G401 (cell line): ENCODE measurements at regions not wholly inside any gene's neighbourhood (a gene's known extent, or its start where the extent isn't known, plus 50 kb on each side); places are given as distances from the start of the nearest gene placed in this dataset.

Experiments used
- DNase-seq: peaks from one replicate; pipeline ENCODE4 v3.0.0-alpha.2; 2015; ENCODE audit warnings: low spot score
- in situ Hi-C: cut with HindIII; loops from 2 replicates; pipeline ENCODE4 v1.10.0; 2016; ENCODE audit warnings: low sequenced_read_pairs, mixed read lengths

GRCh38 chr12:71014180-71014785, 93.7 kb upstream of the PTPRR start:
- peak; percentile 79 for DNase-seq
- in situ Hi-C loops = no loop called here

- DNase-seq = no peak
- in situ Hi-C loops = no loop called here
These were observed 90.7 kb upstream of the PTPRR start for GRCh38 chr12:71011261-71011660.

- in situ Hi-C loops = no loop called here
- no peak for DNase-seq
These were observed 89.6 kb upstream of the PTPRR start for GRCh38 chr12:71010143-71010479.

GRCh38 chr12:71009430-71010142, 89.0 kb upstream of the PTPRR start:
- in situ Hi-C loops = no loop called here
- DNase-seq = no peak

- no peak for DNase-seq
- in situ Hi-C loops = no loop called here
These were observed 88.1 kb upstream of the PTPRR start for GRCh38 chr12:71008616-71009015.

- DNase-seq = no peak
- in situ Hi-C loops = no loop called here
These were observed 87.4 kb upstream of the PTPRR start for GRCh38 chr12:71007781-71008404.

GRCh38 chr12:71007020-71007419, 86.5 kb upstream of the PTPRR start:
- no peak for DNase-seq
- in situ Hi-C loops = no loop called here

- in situ Hi-C loops = no loop called here
- DNase-seq = no peak
These were observed 84.6 kb upstream of the PTPRR start for GRCh38 chr12:71005166-71005565.

- in situ Hi-C loops = no loop called here
- no peak for DNase-seq
These were observed 84.0 kb upstream of the PTPRR start for GRCh38 chr12:71004578-71004977.

GRCh38 chr12:71000748-71001147, 80.2 kb upstream of the PTPRR start:
- DNase-seq = no peak
- in situ Hi-C loops = no loop called here

- DNase-seq = no peak
- in situ Hi-C loops = no loop called here
These were observed 79.7 kb upstream of the PTPRR start for GRCh38 chr12:71000255-71000654.

- DNase-seq = no peak
- in situ Hi-C loops = no loop called here
These were observed 73.8 kb upstream of the PTPRR start for GRCh38 chr12:70994217-70994788.

- DNase-seq = no peak
- in situ Hi-C loops = no loop called here
These were observed 68.7 kb upstream of the PTPRR start for GRCh38 chr12:70989232-70989631.

GRCh38 chr12:70985850-70986249, 65.3 kb upstream of the PTPRR start:
- no peak for DNase-seq
- in situ Hi-C loops = no loop called here

- no peak for DNase-seq
- in situ Hi-C loops = no loop called here
These were observed 63.2 kb upstream of the PTPRR start for GRCh38 chr12:70983692-70984091.

- in situ Hi-C loops = no loop called here
- DNase-seq = no peak
These were observed 62.5 kb upstream of the PTPRR start for GRCh38 chr12:70982991-70983390.

- no peak for DNase-seq
- in situ Hi-C loops = no loop called here
These were observed 61.7 kb upstream of the PTPRR start for GRCh38 chr12:70982286-70982685.

GRCh38 chr12:70971001-70971794, 50.7 kb upstream of the PTPRR start:
- DNase-seq = no peak
- in situ Hi-C loops = no loop called here
